Astrocyte of the spinal cord (primary cell): ENCODE measurements at regions not wholly inside any gene's neighbourhood (a gene's known extent, or its start where the extent isn't known, plus 50 kb on each side); places are given as distances from the start of the nearest gene placed in this dataset.

ENCODE experiments used
- DNase-seq: peaks from one replicate; pipeline ENCODE4 v3.0.0; 2011; ENCODE audit warnings: low read depth, low spot score
- H3K4me3 ChIP-seq: 2 replicates; pipeline ENCODE4 v1.5.1; 2011; ENCODE audit warnings: low read depth, mild to moderate bottlenecking, low read length, moderate library complexity
- in situ Hi-C: cut with HindIII; loops from 2 replicates; pipeline ENCODE4 v1.10.0; 2017; ENCODE audit warnings: low sequenced_read_pairs
- TF ChIP-seq, protein P1 (sequence below): IDR thresholded peaks from 2 replicates; pipeline ENCODE4 v1.5.1; 2012; ENCODE audit warnings: low read depth, mild to moderate bottlenecking, low read length, inconsistent platforms

DNA sequence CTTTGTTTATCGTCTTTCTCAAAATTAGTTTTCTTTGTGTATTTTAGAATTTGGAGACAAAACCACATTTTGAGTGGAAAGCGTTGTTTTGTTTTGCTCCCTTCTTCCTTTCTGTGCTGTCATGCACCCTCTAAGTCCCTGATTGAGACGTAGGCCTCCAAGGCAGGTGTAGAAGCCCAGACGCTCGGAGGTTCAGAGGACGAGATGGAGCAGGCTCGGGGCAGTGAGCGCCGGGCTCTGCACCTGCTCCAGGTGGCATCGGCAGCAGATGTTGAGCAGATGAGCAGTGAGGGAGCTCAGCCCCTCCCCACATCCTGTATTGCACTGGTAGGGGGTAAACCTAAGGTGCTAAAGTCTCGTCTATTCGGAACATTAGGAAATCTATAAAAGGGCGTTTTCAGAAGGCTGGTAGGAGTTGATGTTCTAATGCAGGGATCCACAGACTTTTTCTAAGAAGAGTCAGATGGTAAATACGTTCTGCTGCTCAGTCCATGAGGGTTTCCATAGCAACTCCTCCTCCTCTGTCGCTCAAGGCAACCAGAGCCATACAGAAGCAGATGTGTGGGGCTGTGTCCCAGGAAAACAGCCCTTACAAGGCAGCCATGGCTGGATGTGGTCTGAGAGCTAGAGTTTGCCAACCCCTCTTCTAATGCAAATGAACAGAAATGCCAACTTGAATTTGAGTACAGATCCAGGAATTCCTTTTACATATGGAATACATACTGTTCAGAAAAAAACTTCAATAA lies 724.2 kb downstream of the BRD1 start:
- no peak overlapping the region for H3K4me3 ChIP-seq
- TF ChIP-seq, protein P1, sequence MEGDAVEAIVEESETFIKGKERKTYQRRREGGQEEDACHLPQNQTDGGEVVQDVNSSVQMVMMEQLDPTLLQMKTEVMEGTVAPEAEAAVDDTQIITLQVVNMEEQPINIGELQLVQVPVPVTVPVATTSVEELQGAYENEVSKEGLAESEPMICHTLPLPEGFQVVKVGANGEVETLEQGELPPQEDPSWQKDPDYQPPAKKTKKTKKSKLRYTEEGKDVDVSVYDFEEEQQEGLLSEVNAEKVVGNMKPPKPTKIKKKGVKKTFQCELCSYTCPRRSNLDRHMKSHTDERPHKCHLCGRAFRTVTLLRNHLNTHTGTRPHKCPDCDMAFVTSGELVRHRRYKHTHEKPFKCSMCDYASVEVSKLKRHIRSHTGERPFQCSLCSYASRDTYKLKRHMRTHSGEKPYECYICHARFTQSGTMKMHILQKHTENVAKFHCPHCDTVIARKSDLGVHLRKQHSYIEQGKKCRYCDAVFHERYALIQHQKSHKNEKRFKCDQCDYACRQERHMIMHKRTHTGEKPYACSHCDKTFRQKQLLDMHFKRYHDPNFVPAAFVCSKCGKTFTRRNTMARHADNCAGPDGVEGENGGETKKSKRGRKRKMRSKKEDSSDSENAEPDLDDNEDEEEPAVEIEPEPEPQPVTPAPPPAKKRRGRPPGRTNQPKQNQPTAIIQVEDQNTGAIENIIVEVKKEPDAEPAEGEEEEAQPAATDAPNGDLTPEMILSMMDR = no peak
- in situ Hi-C loops = no loop called here
- DNase-seq = no peak

DNA sequence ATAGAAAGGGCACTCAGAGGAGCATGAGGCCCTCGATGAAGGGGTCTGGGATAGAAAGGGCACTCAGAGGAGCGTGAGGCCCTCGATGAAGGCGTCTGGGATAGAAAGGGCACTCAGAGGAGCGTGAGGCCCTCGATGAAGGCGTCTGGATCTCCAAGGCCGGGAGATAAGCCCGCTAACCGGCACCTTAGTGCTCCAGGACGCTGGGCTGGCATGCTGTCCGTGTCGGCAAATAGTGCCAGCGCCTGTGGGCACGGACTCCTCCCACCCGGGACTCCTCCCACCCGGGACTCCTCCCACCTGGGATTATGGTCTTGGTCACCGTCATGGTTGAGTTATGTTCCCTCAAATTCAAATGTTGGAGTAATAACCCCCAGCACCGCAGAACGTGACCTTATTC lies 725.3 kb downstream of the BRD1 start:
- DNase-seq = no peak
- TF ChIP-seq, protein P1 = no peak
- in situ Hi-C loops = no loop called here
- no peak overlapping the region for H3K4me3 ChIP-seq

DNA sequence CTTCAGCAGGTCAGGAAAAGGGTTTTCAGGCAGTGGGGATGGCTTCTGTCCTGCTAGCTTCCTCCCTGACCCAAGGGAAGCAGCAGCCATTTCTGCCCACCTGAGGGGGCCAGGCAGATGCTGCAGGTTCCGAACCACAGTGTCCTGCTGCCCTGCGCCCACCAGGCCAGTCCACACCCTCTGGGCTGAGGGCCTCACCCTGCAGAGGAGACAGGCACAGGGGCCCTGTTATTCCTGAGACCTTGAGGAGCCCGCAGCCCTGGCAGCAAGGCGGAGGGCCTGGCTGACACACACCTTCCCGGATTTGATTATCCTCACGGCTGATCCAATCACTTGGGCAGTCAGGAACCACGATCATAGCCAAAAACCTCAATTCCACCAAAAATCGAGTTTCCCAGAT lies 725.8 kb downstream of the BRD1 start:
- DNase-seq = no peak
- in situ Hi-C loops = no loop called here
- no peak overlapping the region for H3K4me3 ChIP-seq
- TF ChIP-seq, protein P1 = no peak

DNA sequence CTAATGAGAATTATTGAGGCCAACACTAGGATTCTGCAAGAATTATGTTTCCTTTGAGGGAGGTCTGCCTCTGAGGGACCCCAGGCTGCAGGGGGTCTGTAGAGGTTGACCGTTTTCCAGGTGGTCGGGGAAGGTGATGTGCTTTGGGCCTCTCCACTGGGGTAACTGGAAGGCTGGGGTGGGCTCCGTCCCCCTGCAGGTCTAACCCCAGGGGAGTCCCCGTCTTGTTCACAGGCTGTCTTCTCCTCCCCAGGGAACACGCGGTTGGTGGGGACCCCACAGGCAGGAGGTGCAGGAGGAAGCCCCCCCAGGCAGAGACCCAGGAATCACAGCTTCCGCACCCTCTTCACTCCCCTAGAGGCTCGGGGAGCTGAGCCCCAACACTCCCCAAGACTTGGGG lies 726.4 kb downstream of the BRD1 start:
- H3K4me3 ChIP-seq = no peak overlapping the region
- no peak for DNase-seq
- in situ Hi-C loops = no loop called here
- TF ChIP-seq, protein P1 = no peak

DNA sequence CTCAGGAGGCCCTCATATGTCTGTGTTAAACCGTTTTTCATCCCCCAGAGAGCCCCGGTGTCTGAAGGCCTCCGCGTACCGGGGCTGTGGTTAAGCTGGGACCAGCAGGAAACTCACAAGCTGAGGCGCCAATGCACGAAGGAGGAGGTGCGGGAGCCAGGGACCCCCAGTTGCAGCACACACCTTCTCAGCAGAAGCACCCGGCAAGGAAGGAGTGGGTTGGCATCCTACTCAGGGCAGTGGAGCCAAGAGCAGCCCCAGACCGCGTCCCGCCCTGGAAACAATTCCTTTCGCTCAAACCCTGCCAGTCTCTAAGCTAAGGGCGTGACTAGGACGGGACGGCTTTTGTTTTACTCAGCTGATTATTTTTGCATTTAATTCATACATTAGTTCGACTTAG lies 726.9 kb downstream of the BRD1 start:
- in situ Hi-C loops = no loop called here
- TF ChIP-seq, protein P1 = no peak
- no peak overlapping the region for H3K4me3 ChIP-seq
- no peak for DNase-seq

DNA sequence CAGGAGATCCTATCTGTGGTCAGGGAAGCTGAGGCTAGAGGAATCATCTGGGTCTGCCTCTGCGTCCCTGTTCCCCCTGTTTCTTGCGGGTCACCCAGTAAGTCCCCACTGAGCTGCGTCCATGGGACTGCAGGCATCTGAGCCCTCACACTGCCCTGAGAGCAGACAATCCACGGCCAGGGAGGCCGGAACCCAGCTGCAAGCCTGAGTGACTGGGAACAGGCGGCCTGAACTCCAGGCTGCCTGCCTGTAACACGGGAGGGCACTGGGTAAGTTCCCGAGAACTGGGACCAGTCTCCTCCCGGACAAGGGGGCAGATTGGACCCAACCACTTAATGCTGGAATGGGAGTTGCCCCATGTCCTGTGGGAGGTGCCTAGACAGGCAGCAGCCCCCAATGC lies 727.4 kb downstream of the BRD1 start:
- H3K4me3 ChIP-seq = no peak overlapping the region
- in situ Hi-C loops = no loop called here
- TF ChIP-seq, protein P1 = no peak
- DNase-seq = no peak
